Activated CD4-positive, CD25-positive, alpha-beta regulatory T cell treated with anti-CD3 and anti-CD28 coated beads, Interleukin-2, amount 50 U/mL, for 24 hours (primary cell): ENCODE measurements at regions not wholly inside any gene's neighbourhood (a gene's known extent, or its start where the extent isn't known, plus 50 kb on each side); places are given as distances from the start of the nearest gene placed in this dataset.
"Not testable (repeated sequence)": the region's sequence is repeated elsewhere in the genome, so short reads cannot be mapped to it uniquely, and the experiment has no call there.

Experiments used
- ATAC-seq, 2 donors: fragments of 150-1000 bp; cut with Tn5 transposase; one replicate each; pipeline ENCODE4 v1.10.0; 2021; ENCODE audit warnings: mild to moderate bottlenecking in 1 of 2, moderate library complexity in 1 of 2

DNA sequence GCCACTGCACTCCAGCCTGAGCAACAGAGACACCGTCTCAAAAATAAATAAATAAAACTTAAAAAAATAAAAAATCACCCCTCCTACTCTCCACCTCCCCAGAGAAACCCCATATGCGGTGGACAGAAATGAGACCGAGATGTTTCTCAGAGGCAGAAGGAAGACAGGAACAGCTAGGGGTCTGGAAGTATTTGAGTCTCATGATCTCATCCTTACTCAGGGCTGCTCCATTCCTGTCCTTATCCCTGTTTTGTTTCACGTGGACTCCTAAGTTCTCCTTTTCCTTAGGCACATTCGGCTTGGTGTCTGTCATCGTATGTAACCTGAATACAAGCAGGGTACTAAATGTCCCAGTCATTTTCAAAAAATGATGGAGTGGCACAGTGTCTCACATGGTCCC, 76.1 kb downstream of the C9orf50 start:
- no peak for ATAC-seq

- ATAC-seq, result no peak
Observed at GRCh38 chr9:129542741-129543140, 78.2 kb downstream of the C9orf50 start.

DNA sequence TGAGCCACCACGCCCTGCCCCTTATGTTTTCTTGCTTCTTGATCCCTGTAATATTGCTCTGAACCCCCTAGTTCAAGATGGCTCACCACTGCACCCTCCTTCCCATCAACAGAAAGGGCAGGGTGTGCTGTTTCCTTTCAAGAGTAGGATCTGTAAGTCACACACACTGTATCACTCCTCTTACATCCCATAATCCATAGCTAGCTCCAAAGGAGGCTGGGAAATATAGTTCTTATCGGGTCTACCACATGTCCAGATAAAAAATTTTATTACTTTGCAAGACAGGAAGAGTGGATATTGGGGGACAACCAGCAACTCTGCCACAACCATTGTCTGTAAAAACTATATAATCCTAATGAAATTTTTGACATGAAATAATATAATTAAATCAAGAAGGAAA, 79.6 kb downstream of the C9orf50 start:
- no peak for ATAC-seq

DNA sequence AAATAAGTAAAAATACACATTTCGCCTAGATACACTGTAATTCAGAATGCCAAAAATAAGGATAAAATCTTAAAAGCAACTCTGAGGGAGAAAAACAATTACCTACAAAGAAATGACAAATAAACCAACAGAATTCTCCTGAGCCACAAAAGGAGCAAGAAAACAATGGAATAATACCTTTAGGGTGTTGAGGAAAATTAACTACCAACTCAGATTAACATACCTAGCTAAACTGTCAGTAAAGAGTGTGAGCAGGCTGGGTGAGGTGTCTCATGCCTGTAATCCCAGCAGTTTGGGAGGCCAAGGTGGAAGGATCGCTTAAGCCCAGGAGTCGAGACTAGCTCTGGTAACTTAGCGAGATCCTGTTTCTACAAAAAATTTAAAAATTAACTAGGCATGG, 81.5 kb downstream of the C9orf50 start:
- ATAC-seq, result no peak

DNA sequence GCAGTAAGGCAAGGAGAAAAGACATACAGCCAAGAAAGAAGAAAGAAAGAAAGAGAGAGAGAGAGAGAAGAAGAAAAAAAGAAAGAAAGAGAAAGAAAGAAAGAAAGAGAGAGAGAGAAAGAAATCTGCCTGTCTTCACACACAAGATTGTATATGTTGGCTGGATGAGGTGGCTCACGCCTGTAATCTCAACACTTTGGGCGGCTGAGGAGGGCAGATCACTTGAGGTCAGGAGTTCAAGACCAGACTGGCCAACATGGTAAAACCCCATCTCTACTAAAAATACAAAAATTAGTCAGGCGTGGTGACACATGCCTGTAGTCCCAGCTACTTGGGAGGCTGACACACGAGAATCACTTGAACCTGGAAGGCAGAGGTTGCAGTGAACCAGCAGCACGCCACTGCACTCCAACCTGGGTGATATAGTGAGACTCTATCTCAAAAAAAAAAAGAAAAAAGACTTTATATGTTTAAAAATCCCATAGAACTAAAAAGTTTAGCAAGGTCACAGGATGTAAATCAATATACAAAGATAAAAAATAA, 89.0 kb downstream of the C9orf50 start:
- ATAC-seq, result peak; percentile 55 to 70

GRCh38 chr9:129527955-129528354, 92.9 kb downstream of the C9orf50 start:
- ATAC-seq, result not testable (repeated sequence)

DNA sequence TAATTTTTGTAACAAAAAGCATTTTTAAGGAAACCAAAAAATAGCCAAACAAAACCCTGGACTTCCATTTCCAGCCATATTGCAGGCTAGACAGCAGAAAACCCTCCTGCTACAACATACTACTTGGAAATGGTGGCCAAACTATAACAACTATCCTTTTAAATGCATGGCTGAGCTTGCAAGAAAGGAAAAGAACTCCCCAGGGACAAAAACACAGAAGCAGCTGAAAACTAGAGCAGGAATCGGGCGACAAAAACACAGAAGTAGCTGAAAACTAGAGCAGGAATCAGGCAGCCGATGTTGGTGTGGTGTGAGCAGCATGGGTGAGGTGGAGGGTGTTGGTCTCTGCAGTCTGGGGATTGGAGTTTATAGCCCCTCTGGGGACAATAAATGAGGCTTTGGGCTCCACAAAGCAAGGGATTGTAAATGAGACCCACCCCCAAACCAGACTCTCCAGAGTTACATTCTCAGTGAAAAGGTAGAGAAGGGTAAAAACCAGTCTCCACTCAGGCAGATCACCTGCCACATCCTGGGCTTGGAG, 95.2 kb downstream of the C9orf50 start:
- ATAC-seq, result no peak

GRCh38 chr9:129524582-129525270, 96.2 kb downstream of the C9orf50 start:
- ATAC-seq, result no peak

- ATAC-seq, result no peak
Observed at GRCh38 chr9:129523943-129524581, 96.8 kb downstream of the C9orf50 start.

GRCh38 chr9:129522351-129522750, 98.5 kb downstream of the C9orf50 start:
- no peak for ATAC-seq

DNA sequence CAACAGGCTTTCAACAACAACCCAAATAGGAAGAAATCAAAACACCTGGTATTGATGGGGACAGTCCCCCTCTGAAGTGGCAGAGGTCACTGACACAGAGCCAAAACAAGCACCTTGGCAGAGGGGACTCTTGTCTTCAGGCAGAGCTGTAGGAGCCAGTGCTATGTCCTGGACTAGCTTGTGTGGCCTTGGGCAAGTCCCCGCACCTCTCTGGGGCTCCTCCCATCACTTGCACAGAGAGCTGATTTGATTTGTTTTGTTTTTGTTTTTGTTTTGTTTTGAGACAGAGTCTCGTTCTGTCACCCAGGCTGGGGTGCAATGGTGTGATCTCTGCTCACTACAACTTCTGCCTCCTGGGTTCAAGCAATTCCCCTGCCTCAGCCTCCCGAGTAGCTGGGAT, 100.8 kb downstream of the C9orf50 start:
- no peak for ATAC-seq

DNA sequence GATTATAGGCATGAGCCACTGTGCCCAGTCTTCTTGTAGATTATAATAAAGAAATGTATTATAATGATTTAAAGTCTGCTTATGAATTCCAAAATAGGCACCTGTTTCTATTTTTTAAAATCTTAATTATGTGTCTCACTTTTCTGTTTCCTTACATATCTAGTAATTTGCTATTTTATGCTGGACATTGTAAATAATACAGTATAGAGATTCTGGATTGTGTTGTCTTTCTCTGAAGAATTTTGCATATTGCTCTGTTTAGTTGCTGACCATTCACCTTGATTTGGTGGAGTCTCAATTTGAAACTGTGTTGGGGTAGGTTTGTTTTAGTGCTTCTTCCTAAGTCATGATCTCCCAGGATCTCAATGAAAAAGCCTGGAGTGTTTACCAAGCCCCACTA, 102.8 kb downstream of the C9orf50 start:
- no peak for ATAC-seq

DNA sequence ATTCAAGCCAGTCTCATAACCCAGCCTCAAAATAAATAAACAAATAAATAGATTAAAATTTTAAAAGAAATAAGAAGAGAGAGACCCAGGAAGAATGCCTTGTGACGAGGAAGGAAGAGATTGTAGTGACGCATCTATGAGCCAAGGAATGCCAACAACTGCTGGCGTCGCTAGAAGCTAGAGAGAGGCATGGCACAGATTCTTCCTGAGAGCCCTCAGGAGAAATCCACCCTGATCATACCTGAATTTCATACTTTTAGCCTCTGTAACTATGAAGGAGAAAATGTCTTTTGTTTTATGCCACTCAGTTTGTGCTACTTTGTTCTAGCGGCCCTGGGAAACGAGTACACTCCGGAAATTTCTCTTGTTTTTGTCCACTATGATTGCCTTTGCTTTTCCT, 103.9 kb downstream of the C9orf50 start:
- no peak for ATAC-seq

DNA sequence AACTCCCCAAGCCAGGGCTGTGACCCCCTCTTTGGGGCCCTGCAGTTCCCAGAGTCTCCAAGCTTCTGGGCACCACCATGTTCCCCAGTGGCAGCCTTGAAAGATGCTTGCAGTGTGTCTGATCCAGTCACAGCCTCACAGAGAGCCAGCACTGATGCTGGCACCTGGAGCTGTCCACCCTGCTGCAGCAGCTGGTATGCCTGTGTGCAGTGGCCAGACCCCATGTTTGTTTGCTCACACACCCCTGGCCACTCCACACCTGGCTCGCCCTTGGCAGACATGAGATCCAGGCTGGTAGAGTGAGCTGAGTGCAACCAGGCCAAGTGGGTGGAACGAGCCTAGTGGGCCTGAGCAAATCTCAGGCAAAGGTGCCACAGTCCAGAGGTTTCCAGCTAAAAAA, 106.0 kb downstream of the C9orf50 start:
- ATAC-seq, result no peak

GRCh38 chr9:129514497-129514867, 106.4 kb downstream of the C9orf50 start:
- ATAC-seq, result no peak

GRCh38 chr9:129513856-129514496, 106.9 kb downstream of the C9orf50 start:
- ATAC-seq, result no peak

- ATAC-seq, result no peak
Observed at GRCh38 chr9:129513282-129513681, 107.6 kb downstream of the C9orf50 start.

DNA sequence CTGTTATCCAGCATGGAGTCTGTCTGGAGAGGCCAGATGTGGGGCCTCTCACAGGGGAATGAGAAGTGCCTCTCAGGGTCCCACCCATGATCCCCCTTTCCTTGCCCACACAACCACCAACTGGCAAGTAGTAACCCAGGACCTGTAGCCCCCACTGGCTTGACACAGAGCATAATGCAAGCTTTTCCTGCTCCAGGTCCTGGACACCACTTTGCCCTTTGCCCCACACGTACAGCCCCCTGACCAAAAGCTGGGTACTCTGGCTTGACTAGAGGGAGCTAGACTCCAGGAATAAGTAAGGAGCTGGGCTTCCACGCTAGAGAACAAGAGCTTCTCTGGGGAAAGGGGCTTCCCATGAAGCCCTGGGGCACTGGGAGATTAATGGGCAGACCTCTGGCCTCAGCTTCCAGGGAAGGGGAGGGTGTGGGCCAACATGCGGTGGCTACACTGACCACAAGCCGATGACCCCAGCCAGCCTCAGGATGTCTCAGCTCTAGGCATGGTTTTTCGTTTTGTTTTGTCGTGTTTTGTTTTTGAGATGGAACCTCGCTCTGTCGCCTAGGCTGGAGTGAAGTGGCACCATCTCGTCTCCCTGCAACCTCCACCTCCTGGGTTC, 109.5 kb downstream of the C9orf50 start:
- no peak for ATAC-seq

GRCh38 chr9:129509533-129509928, 111.4 kb downstream of the C9orf50 start:
- no peak for ATAC-seq

DNA sequence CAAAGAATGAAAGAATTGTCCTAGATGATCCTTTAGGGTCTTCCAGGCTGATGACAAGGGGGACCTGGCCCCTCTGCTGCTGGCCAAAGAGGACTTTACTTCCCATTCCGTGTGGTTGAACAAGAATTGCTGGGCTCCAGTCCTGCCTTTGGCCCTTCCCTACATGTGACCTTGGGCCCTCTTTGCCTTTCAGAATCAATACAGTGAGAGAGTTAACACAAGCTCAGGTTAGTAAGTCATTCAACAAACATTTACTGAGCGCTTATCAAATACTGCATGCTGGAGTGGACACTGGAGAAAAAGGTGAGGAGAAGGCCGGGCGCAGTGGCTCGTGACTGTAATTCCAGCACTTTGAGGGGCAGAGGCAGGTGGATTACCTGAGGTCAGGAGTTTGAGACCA, 113.1 kb downstream of the C9orf50 start:
- no peak for ATAC-seq

- ATAC-seq, result no peak
Observed at GRCh38 chr9:129506892-129507291, 114.0 kb downstream of the C9orf50 start.

DNA sequence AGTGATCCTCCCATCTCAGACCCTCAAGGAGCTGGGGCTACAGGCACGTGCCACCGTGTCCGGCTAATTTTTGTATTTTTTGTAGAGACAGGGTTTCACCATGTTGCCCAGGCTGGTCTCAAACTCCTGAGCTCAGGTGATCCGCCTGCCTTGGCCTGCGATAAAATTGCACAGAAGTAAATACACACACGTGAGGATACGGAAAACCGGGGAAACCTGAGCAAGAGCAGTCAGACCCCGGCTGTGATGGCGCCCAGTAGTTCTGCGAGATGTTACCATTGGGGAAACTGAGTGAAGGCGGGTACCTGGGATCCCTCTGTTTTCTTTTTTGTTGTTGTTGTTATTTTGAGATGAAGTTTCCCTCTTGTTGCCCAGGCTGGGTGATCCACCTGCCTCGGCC, 114.9 kb downstream of the C9orf50 start:
- no peak for ATAC-seq

- no peak for ATAC-seq
Observed at GRCh38 chr9:129505270-129505902, 115.5 kb downstream of the C9orf50 start.
